GM19240 (cell line): ENCODE measurements at regions not wholly inside any gene's neighbourhood (a gene's known extent, or its start where the extent isn't known, plus 50 kb on each side); places are given as distances from the start of the nearest gene placed in this dataset.
"Not testable (repeated sequence)": the region's sequence is repeated elsewhere in the genome, so short reads cannot be mapped to it uniquely, and the experiment has no call there.

Experiments
- DNase-seq: peaks from one replicate; pipeline ENCODE4 v3.0.0; 2011; ENCODE audit warnings: low spot score; ENCODE audit not compliant: insufficient read length

DNA sequence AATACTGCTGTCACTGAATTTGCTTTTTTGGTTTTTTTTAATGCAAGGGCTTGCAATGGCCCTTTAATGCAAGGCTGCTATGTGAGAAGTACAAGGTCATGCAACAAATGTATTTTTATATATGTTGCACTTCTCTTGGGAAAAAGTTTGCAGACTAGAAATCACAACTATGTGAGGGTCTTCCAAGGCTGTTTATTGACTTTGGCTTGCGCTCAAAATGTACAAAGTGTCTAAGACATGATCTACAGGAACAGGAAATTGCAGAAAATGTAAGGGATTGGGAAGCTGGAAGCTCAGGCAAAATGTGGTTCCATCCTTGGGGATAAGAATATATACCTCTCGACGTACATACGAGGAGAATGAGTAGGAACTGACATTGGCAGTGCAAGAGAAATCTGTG lies 92.2 kb upstream of the F13A1 start:
- DNase-seq = no peak

DNA sequence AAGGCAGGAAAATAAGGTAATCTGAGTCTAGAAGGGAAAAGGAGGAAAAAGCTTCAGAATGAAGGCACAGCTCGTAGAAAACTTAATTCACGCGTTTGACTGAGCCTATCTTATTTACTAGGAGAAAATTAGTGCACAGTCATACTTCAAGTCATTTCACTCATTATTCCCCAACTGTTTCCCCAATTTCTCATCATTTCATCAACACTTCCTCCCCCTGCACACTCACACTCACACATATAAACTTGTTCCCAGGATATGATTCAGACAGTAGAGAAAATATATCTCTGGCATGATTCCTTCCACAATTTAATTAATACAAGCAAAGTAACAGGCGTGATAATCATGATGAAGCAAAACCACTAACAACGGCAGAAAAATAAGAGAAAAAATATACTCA lies 94.5 kb upstream of the F13A1 start:
- no peak for DNase-seq

DNA sequence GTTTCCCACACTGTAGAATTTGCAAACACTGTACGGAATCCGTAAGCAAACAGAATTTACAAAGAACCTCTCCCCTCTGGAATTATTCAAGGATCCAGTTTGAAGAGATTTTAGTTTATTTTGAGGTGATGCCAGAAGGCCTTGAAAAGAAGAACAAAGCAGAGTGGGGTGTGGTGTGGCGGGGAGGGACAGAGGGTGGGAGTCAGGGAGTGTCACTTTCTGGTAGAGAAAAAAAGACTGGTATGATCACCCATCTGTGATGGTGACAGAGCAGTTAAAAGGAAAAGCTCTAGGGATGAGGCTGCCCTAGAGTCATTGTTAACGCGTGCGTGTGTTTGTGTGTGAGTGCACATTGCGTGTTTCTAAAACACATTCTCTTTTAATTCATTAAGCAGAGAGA lies 97.0 kb upstream of the F13A1 start:
- DNase-seq = no peak

DNA sequence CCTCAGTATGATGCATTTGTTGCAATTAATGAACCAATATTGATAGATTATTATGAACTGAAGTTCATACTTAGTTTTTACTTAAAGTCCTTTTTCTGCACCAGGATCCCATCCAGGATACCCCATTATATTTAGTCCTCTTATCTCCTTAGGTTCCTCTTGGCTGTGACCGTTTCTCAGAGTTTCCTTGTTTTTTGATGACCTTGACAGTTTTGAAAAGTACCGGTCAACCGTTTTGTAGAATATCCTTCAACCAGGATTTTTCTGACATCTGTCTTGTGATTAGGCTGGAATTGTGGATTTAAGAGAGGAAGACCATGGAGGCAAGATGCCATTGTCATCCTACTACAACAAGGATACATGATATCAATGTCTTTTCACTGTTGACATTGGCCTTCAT lies 98.0 kb upstream of the F13A1 start:
- no peak for DNase-seq

DNA sequence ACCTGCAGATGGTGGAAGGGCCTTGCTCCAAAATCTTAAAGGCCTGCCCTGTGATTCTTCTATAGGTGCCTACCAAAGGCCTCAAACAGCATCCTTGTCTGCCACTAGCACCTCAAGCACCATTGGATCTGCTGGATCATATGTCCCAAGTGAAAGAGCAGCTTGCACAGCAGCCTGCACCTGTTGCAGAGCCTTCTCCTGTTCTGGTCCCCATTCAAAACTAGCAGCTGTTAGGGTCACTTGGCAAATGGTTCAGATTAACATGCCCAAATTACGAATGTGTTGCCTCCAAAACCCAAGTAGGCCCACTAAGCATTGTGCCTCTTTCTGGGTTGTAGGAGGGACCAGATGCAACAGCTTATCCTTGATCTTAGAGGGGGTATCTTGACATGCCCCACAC lies 99.6 kb upstream of the F13A1 start:
- DNase-seq = no peak

DNA sequence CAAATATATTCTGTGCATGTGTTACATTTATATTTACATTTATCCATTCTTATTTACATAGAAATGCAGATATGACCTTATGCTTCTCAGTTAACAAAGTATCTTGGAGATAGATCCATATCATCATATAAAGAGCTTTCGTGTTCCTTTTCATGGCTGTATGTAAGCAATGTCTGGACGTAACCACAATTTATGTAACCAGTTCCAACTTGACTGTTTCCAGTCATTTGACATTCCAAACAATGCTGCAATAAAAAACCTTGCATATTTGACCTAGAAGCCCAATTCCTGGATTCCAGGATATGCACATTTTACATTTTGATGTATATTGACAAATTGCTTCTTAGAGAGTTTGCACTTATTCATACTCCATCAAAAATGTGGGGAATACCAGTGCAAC lies 113.7 kb upstream of the F13A1 start:
- DNase-seq = no peak

DNA sequence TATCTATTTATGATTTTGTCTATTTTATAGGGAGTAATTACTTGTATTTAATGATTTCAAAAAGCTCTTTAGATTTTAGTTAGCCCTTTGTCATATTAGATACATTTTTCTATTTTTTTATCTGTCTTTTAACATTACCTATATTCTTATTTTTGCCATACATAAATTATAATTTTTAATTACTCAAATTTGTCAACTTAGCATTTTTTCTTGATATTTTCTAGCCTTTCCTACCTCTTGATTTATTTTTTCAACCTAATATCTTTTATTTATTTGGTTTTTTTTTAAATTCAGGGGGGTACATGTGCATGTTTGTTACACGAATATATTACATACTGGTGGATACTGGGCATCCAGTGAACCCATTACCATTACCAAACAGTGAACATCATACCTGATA lies 114.3 kb upstream of the F13A1 start:
- no peak for DNase-seq

DNA sequence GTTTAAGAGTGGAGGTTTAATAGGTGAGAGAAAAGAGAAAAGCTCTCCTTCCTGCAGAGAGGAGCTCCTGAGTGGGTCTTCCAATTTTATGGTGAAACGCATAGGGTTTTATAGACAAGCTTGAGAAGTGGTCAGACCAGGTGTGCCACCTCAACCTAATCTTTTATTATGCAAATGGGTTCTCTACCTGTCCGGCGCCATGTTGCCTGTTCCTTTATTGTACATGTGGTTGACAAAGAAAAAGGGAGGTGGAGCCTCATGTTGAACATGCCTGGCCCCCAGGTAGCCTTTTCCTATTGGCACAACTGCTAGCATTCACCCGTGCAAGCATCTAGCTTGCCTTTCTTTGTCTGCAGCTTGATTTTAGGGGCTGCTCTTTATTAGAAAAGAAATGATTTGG lies 115.9 kb upstream of the F13A1 start:
- DNase-seq = no peak

DNA sequence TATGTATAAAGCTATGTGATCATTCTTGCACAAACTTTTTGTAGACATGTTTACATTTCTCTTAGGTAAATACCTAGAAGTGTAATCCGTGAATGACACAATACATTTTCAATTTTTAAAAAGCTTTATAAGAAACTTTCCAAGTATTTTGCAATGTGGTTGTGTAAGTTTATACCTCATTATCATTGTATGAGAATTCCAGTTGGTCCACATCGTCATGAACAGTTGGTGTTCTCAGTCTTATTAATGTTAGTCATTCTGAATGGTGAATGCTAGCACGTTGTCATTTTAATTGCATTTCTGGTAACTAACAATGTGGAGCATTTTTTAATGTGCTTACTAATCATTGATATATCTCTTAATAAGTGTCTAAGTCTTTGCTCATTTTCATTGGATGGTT lies 116.5 kb upstream of the F13A1 start:
- DNase-seq = no peak

DNA sequence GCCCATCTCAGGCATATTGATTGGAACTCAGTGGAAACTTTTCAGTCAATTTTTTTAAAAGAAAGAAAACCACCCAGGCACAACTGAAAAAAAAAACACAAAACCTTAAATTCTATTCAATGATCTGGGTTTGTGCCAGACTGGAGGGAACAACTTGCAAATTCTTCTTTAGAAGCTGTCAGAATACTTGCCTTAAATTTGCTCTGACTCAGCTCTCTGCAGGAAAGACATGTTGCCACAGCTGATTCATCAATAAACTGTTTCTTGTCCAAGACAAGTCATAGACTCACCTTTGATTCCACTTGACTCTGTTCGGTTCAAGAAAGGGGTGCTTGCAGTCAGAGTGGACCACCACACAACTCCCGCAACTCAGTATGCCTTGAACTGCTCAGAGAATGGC lies 117.8 kb upstream of the F13A1 start:
- no peak for DNase-seq

DNA sequence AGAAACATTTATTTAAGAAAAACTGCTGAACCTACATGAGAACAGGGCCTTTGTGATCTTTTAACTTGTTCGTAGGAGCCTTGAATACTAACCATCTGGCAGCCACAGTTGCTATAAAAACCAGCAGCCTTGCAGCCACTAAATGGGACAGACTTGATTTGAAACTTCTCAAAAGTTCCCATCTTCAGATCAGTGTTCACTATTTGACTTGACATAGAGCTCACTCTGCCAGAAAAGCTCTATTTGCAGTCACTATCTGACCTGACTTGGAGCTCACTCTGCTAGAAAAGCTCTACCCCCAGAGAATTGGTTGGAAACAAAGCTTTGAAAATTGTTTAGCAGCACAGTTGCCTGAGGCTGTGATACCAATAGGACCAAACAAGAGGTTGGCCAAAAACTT lies 119.3 kb upstream of the F13A1 start:
- DNase-seq = no peak

DNA sequence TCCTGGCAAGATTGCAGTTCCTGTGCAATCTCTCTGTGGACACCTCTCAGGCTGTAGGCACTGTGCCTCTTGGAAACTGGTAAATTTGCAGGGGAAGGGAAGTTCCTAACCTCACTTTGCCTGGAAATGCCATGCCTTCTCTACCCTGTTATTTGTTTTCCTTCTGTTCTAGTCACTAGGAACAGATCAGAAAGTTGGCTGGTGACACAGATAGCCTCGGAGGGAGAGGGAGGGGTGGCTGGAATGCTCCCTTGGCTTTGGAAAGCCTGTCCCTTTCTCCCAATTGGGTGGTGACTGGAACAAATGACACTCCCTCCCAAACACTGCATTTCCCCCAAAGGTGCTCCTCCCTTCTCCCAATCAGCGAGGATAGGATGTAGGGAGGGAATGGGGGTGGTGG lies 131.5 kb upstream of the F13A1 start:
- DNase-seq = no peak

DNA sequence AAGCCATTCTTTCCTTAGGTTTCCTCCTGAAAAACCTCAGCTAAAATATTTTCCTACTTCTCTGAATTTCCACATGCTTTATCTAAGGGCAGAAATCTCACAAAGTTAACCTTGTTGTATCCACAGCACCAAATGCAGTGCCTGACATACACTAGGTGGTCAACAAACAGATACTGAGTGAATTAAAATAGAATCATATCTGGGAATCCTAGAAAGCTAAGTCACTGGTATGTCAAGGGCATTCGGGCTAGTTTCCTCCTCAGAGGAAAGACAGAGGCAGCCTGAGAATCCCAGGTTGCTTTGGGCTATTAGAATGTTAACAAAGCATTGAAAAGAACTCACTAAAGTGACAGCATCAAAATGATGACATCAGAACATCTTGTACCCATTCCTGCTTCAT lies 132.7 kb upstream of the F13A1 start:
- no peak for DNase-seq

DNA sequence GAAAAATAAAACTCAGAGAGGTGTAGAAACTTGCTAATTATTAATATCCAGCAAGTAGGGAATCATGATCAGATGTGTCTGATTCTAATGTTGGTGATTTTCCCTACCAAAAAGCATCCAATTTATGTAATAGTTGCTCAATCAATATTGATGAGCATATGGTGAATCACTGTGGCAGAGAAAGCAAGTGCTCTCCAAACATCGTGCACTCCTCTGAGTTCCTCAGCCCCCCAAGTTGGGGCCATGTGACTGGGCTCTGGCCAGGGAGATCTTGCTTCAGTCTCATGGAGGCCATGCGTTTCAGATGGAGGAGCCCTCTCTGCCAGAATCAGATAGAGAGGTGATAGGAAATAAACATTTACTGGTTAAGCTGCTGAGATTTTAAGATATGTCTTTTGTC lies 133.2 kb upstream of the LY86 start:
- no peak for DNase-seq

DNA sequence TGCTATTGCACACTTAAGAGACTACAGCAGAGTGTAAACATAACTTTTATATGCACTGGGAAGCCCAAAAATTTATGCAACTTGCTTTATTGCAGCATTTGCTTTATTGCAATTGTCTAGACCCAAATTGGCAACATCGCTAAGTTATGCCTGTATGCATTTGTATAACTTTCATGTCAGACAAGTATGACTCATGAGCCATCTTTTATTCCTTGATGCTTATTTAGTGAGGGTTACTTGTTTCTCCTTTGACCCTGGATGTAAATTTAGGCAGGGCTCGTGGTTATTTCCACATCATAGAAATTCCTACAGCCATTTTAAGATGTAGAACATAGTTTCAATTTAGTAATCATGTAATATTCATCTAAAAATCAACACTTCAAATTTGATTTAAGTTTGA lies 130.3 kb upstream of the LY86 start:
- no peak for DNase-seq

DNA sequence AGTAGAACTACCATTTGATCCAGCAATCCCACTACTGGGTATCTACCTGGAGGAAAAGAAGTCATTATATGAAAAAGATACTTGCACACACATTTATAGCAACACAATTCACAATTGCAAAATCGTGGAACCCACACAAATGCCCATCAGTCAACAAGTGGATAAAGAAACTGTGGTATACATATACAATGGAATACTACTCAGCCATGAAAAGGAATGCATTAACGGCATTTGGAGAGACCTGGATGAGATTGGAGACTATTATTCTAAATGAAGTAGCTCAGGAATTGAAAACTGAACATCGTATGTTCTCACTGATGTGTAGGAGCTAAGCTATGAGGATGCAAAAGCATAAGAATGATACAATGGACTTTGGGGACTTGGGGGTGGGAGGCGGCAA lies 128.6 kb upstream of the LY86 start:
- not testable (repeated sequence) for DNase-seq

DNA sequence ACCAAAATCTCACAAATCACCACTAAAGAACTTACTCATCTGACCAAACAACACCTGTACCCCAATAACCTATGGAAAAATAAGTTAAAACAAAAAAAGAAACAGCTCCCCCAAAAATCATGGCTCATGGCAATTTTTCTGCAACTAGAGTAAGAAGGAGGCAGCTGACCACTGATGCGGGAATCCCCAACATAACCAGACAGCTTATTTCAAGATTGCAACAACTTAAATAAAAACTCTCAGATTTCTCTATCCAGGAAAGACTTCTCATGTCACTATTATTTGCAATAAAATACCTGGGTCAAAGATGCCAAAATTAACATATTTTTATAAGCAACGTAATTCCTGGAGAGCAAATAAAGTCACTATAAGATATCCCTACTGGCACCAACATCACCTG lies 128.1 kb upstream of the LY86 start:
- DNase-seq = no peak

DNA sequence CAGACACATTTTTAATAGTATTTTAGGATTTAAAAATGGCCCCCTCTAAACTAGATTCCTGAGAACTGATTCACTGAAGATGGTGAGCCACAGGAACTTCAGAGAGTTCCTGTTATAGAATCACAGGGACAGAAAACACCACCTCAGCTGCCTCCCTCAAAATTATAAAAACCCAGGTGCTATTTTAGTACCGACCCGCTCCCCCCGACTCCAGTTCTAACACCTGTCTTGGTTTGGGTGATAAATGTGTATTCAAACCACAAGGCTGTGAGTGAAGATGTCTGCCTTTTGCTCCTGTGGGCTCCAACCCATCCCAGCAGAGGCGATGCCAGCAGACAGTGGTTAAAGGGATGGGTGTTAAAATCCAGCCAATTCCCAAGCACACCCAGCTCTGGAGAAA lies 127.4 kb upstream of the LY86 start:
- DNase-seq = no peak

DNA sequence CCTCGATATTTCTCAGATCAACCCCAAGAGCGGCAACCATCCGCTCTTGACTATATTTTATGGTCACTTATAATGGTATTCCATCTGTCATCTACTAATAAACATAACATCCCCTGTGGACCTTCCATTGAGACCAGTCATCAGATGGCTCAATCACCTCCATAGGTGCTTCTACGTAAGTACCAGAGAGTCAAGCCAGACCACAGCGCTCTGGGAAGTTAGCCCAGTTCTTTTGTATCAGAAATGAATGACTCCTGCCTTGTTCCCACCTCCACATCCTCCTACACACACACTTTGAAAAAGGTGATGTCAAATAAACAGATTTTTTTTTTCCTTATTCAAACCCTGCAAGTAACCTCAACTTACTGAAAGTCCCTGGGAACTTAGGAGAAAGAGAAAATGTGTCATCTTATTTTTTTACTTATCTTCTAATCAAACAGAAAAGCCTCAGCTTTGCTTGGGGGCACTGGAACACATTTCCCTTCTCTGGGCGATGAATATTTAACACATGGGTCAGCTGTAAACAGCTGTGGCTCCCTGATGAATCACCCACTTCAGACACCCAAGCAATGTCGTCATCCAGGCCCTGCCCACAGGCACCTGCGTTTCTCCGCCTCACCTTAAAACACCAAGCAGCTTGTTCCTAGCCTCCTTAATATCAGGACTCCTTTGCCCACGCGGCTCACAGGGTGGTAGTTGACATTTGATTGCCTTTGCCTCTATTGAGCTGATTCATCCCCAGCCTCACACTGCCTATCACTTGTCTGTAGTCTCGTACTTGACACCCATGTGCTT lies 121.4 kb upstream of the LY86 start:
- DNase-seq = no peak

DNA sequence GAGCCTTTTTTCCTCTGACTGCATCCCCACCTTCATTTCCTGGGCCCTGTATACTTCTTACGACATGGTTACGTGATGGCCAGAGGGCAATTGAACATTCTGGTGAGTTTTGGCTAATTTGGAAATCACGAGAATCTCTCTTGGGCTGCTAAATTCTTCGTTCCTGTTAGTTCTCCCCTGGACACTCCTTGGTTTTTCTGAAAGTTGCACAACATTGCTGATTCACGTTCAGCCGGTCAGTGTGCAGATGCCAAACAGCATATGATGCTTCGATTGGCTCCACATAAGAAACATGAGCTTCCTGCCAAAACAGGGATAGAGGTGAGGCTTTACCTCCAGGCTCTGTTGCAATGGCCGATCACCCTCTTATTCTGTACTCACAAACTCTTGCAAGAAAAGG lies 119.4 kb upstream of the LY86 start:
- no peak for DNase-seq

DNA sequence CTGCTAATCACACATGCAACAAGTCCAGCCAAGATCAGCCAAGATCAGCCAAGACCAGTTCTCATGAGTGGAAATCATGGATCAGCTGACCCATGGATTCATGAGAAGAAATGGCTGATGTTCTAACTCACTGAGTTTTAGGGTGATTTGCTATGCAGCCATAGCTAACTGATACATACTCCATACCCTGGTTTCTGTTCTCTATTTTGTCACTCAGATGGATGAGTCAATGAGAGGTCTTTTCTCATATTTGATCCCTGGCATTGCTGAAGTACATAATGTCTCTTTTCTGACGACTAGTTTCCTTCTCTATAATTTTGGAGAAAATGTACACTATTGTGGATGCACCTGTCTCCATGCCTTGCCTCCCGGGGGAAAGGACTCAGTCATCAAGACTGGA lies 118.4 kb upstream of the LY86 start:
- no peak for DNase-seq

DNA sequence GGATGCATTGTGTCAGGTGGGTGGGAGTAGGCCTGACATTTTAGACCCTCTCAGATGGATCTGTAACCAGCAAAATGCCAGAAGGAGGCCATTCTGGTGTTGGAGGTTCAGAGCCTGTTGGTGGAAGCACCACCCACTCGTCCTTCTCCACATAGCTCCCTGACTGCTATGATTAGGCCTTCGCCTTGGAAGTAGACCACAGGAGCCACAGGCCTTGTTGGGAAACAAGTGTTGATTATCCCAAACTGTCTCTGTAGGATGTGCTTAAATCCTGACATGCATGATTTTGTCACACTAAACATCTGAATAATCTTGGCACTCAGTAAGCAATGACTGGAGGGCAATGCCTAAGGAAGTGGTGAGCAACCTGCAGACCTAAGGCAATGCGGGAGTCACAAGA lies 117.2 kb upstream of the LY86 start:
- no peak for DNase-seq

DNA sequence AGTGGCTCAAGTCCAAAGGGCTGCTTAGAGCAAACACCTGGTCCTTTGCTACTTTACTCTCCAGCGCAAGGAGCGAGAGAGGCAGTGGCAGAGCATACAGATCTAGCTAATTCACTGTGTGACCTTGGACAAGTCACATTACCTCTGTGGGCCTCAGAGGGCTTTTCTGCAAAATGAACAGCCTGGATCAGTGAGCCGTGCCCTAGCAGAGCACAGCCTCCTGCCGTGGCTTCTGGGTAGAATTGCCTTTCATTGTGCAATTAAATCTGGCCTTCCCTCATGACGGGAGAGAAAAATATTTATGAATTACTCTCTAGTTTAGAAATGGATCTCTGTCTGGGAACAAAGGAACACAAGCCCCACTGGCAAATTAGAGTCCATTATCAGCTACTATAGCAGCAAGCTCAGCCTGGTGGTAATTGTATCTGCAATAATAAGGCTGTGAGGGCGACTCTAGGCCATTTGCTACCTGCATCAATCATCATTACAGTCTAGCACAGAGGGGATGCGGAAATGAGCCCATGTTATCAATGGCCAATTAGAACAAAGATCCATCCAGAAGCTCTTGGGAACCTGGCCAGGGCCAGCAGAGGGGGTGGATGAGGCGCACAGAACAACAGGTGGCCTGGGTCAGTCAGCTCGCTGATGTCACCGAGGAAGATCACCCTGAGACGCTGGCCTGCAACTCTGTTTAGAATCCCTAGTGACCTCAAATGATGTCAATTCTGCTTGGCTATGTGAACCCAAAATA lies 114.2 kb upstream of the LY86 start:
- DNase-seq = no peak
